Hepatocyte (in vitro differentiated cells): ENCODE measurements at regions not wholly inside any gene's neighbourhood (a gene's known extent, or its start where the extent isn't known, plus 50 kb on each side); places are given as distances from the start of the nearest gene placed in this dataset.

Experiments
- EZH2 ChIP-seq: fragments of 200-600 bp; sonication (generic); IDR thresholded peaks from 2 replicates; pipeline ENCODE4 v1.6.1; 2016; ENCODE audit warnings: antibody characterized with exemption, mild to moderate bottlenecking, borderline replicate concordance
- TF ChIP-seq, protein P1 (sequence below): fragments of 200-600 bp; sonication (generic); IDR thresholded peaks from 2 replicates; pipeline ENCODE4 v1.5.1; 2016; ENCODE audit warnings: antibody characterized with exemption, mild to moderate bottlenecking; ENCODE audit not compliant: poor library complexity

DNA sequence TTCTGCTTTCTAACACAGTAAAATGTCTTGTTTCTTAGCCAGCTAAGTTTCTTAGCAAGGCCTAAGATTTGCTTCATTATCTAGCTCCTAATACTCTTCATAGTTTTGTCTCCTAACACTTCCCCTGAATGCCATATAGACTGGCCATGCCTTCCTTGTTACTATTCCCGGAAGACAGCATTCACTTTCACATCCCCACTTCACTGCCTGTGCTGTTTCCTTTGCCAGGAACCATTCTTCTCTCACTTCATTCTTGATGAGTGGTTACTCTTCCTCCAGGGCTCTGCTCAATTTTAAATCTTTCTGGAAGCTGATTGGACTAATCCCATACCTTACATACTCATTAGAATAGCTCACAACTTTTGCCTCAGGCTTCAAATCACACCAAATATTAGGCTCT lies 1510.2 kb upstream of the DDX18 start:
- TF ChIP-seq, protein P1, sequence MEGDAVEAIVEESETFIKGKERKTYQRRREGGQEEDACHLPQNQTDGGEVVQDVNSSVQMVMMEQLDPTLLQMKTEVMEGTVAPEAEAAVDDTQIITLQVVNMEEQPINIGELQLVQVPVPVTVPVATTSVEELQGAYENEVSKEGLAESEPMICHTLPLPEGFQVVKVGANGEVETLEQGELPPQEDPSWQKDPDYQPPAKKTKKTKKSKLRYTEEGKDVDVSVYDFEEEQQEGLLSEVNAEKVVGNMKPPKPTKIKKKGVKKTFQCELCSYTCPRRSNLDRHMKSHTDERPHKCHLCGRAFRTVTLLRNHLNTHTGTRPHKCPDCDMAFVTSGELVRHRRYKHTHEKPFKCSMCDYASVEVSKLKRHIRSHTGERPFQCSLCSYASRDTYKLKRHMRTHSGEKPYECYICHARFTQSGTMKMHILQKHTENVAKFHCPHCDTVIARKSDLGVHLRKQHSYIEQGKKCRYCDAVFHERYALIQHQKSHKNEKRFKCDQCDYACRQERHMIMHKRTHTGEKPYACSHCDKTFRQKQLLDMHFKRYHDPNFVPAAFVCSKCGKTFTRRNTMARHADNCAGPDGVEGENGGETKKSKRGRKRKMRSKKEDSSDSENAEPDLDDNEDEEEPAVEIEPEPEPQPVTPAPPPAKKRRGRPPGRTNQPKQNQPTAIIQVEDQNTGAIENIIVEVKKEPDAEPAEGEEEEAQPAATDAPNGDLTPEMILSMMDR: no peak
- no peak for TF ChIP-seq EZH2
